Pulmonary artery endothelial cell (primary cell): ENCODE measurements at regions not wholly inside any gene's neighbourhood (a gene's known extent, or its start where the extent isn't known, plus 50 kb on each side); places are given as distances from the start of the nearest gene placed in this dataset.

Source experiments
- DNase-seq: peaks from one replicate; pipeline ENCODE4 v3.0.0-alpha.2; 2011; ENCODE audit warnings: low read depth, low spot score

GRCh38 chr3:80496452-80496851, 728.7 kb upstream of the ROBO1 start:
- DNase-seq = no peak

- DNase-seq = no peak
Observed at GRCh38 chr3:80492162-80492561, 724.4 kb upstream of the ROBO1 start.

- DNase-seq = no peak
Observed at GRCh38 chr3:80472961-80473360, 705.2 kb upstream of the ROBO1 start.

- DNase-seq = no peak
Observed at GRCh38 chr3:80472459-80472858, 704.7 kb upstream of the ROBO1 start.

DNA sequence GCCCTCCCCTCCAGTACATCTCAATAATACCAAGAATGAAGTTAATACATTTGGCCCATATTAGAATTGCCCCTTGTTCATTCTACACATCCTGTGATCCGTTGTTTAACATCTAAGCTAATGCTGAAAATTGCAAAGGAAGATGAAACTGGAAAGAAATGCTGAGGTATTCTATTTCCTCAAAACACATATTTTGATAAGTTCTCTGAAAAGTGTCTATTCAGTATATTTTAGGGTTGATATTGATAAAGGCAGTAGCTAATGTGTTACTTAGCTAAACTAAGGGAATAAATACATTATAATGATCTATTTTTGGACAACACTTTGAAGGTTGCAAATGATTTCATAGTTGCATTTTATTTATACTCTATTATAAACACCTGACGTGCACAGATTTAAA, 702.6 kb upstream of the ROBO1 start:
- no peak for DNase-seq

GRCh38 chr3:80465746-80466145, 697.9 kb upstream of the ROBO1 start:
- DNase-seq = no peak

GRCh38 chr3:80451393-80451792, 683.6 kb upstream of the ROBO1 start:
- no peak for DNase-seq

DNA sequence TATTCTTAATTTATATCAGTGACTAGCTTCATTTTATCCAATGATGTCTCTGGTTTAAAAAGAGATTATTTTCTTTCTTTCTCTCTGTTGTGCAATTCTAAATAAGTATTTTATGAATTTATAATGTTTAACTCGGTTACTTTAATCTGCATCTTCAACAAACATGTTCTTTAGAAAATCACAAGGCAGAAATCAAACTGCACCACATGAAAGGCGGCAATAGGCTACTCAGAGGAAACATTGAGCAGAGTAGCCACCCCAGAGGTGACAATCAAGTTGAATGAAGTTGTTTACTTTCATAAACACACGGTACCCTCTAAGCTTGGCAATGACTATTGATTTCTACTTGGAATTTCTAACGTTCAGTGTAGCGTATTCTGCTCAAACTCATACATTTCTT, 677.8 kb upstream of the ROBO1 start:
- DNase-seq = no peak

GRCh38 chr3:80445053-80445452, 677.3 kb upstream of the ROBO1 start:
- DNase-seq = no peak

DNA sequence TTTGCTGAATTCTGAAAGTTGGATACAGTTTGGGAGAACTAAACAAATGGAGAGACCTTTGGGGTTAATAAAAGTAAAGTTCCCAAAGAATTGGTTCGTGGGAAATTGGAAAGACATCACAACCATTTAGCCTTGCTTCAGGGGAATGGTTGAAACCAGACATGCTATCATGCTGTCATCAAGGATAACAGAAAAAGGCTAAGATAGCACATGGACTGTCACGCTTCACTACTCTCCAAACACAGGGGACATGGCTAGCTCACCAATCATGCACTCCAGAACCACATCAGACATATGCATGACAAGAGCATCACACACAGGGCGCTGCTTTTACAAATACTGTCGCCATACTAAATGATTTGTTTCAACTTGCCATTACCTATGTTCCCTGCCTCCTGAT, 671.7 kb upstream of the ROBO1 start:
- no peak for DNase-seq

DNA sequence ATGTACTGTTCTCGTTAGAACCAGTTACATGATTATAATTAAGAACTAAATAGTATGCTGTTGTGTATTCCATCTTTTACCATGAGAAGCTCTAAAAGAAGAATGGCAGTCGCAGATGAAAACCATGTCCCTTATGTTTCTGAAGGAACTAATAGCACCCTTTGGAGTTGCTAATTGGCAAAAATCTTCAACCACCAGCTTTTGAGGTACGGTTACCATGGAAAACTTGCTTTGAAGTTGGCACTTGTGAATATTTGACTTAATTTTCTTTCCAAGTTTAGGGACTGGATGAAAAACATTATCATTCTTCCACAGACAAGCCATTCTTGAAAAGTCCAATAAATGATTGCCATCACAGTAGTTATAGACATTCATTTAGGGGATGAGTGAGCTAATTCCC, 666.6 kb upstream of the ROBO1 start:
- DNase-seq = no peak

DNA sequence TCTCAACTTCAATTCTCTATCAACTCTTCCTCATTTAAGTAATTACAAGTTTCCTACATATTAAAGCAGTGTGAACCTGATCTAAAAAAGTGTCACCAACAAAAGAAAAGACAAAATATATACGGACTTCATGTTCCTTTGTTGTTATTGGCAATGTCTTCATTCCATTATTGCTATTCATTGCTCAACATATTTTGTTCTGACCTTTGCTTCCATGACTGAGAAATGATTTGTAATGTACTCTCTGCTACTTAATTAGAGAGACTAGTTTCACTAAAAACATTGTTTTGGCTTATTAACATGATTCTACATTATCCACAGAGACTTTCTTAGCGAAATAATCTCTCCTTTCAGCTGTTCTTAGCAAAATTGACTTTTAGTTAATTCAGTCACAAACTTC, 657.2 kb upstream of the ROBO1 start:
- DNase-seq = no peak

GRCh38 chr3:80408030-80408721, 640.4 kb upstream of the ROBO1 start:
- no peak for DNase-seq

DNA sequence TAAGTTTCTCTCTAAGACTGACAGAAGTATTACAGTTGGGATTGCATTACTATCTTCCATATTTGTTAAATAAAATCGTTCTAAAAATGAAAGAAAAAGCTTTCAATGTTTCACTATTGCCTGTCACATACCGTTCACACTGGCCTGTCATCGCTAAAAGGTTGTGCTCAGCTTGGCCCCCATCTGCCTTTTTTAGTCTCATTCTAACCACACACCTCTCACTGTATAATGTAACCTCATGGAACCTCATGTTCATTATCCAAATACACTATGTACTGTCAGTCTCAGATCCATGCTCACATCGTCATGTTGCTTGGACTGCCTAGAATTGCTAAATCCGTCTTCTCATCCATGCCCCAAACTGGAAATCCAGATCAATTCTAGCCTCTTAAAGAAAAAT, 637.8 kb upstream of the ROBO1 start:
- no peak for DNase-seq

DNA sequence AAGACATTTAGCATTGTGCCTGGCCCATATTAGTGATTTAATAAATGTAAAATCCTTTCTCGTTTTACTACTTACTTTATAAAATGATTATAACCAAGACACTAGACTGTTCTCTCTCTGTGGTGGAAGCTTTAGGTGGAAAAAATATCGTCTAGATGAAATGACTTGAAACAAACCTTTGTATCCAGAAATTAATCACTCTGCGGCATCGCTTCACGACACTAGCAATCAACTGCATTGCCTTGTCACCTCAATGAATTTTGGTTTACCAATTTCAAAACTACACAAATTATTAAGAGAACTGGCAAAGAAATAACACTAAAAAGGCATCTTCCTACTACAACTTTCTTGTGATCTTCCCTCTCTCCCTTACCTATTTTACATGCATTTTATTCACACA, 627.2 kb upstream of the ROBO1 start:
- DNase-seq = no peak

DNA sequence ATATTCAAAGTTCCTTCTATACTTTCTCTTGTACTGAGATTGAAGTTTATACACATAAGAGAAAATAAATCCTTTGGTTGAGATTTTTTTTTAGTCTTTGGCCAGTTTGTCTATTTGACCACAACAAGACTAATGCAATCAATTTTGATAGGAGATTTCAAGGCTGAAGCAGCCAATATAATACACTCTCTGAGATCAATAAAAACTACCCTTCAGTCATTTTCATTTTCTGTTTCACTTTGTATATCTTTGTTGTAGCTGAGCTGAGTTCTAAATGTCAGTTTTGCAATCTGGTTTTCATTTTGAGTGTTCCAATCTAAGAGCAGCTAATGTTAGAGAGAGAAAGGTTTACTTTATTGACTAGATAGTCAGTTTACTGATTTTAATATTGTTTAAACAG, 623.8 kb upstream of the ROBO1 start:
- no peak for DNase-seq

DNA sequence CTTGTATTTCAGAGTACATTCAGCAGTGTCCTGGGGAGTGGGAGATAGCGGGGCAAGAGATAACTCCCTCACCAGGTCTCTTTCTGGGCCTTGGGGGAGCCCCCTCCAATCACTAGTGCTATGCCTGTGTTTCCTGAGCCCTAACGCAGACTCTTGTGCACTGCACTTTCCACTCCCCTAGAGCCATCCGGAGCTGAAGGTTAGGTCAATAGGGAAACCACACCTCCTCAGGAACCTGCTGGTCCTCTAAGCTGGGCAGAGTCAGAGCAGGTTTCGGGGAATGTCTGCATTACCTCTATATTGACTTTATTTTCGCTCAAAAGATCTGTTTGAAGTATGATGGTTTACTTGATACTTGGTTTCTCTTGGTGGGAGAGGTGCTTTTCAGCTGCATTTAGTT, 617.0 kb upstream of the ROBO1 start:
- DNase-seq = no peak

DNA sequence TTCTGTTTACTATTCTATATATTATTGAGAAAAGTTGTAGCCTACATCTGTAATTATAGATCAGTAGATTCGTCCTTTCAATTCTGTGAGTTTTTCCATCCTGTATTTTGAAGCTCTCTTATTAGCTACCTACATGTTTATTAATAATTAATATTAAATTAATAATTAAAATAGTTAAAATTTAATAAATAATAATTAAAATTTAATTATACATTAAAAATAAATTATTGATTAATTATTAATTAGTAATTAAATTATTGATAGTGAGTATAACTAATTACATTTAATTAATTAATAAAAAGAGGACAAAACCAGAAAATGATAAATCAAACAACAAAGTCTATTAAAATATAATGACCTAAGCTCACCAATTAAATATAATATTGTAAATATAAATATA, 606.6 kb upstream of the ROBO1 start:
- DNase-seq = no peak

- DNase-seq = no peak
Observed at GRCh38 chr3:80368616-80369015, 600.8 kb upstream of the ROBO1 start.

DNA sequence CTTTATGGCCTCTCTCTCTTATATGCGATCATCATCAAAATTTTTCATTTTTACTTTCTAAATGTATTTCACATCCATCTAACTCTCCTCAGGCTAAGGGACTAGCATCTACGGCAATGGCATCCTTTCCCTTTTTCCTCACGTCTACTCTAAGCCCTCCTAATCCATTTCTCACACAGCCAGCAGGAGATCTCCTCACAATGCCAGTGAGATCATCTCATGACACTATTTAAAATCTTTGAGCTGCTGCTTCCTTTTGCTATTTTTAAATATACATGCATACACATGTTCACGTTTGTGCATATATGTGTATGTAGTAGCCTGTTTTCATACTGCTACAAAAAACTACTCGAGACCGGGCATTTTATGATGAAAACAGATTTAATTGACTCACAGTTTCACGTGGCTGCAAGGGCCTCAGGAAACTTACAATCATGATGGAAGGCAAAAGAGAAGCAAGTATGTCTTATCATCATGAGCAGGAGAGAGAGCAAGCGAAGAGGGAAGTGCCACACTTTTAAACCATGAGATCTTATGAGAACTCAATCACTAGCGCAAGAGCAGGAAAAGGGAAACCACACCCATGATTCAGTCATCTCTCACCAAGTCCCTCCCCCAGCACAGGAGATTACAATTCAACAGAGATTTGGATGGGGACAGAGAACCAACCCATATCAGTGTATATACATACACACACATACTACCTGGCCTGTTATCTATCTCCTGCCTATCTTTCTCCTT, 599.2 kb upstream of the ROBO1 start:
- no peak for DNase-seq

GRCh38 chr3:80357761-80358160, 590.0 kb upstream of the ROBO1 start:
- DNase-seq = no peak

DNA sequence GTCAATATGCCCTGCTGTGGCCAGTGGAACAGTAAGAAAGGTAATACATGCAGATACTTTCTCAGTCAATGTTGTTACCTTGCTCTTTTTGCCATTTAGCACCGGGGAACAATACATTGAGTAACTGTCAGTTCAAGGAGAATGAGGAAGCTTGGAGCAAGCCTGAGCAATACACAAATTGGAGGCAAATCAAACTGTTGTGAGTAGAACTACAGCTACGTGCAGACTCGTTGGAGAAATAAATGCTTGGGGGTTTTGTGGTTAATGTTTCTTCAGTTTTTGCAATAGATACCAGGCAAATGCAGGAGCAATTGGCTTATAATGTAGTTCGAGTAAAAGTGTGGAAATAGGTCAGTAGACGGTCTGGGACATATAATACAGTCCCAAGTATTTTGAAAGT, 587.3 kb upstream of the ROBO1 start:
- DNase-seq = no peak

DNA sequence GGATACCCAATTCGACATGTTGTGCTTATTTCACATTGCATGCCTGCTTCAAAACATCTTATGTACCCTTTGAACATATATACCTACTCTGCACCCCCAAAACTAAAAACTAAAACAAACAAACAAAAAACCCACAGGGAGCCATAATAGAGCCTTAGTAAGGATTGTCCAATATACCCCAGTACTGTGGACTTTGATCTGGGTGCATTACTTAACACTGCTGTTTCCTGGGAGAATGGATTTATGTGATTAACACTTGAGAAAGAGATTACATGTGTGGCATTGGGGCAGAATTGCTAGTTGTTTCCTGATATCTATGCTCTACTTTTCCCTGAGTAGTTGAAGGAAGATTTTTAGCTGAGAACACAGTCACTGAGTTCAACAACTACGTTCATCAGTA, 583.4 kb upstream of the ROBO1 start:
- DNase-seq = no peak
